SK-MEL-5 (cell line): ENCODE measurements at regions not wholly inside any gene's neighbourhood (a gene's known extent, or its start where the extent isn't known, plus 50 kb on each side); places are given as distances from the start of the nearest gene placed in this dataset.
"Not testable (repeated sequence)": the region's sequence is repeated elsewhere in the genome, so short reads cannot be mapped to it uniquely, and the experiment has no call there.

Source experiments
- DNase-seq: peaks from one replicate; pipeline ENCODE4 v3.0.0-alpha.2; 2016; ENCODE audit warnings: low read depth, low spot score
- in situ Hi-C: cut with HindIII; loops from 2 replicates; pipeline ENCODE4 v1.10.0; 2016; ENCODE audit warnings: low sequenced_read_pairs, high pct_unique_total_duplicates, low pct_unique_long_range_greater_than_20kb

DNA sequence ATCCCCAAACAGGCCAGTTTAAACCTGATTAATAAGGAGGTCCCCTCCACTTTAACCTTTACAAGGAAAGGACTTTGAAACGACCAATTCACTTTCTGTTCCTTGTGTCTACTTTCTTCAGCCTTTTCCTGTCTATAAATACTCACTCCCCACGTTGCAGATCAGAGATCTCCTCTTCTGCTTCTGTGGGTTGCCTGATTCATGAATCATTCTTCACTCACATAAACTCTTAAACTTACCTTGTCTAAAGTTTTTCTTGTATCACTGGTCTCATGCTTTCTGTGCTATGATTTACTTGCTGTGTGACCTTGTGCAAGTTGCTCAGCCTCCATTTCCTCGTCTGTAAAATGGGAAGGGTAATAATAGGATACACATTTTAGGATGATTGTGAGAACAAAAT is 236.1 kb downstream of the QDPR start:
- in situ Hi-C loops: no loop called here
- DNase-seq: no peak

DNA sequence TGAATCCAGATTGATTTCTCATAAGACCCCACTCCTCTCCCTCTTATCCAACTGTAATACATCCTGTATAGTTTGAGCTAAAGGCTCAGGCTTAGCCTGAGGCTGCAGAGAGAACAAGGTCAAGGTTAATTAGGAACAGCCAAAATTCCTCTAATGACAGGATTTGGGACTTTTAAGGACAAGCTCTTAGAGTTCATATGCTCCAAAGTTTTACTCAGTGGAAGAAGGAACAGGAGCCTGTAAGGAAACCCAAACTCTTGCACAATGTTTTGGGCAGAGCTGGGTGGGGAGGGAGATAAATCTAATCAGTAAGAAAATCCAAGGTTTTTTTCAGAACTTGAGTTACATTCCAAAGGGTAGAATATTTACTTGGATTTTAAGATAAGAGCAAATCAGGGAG is 238.8 kb downstream of the QDPR start:
- in situ Hi-C loops: no loop called here
- DNase-seq: no peak

DNA sequence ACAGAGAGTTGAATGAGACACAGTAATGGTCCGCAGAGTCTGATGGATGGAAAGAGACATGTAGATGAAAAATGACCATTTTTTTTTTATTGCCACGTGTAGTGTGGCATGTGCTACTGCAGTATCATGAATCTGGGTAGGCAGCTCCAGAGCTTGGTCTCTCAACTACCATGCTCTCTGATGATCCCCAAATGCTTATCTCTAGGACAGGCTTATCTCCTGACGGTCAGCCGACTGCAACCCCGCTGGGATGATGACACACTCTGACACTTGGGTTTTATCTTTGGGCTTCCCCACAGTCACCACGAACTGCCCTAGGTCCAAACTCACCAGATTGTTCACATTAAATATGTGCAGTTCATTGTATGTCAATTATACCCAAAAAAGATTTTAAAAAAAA is 239.7 kb downstream of the QDPR start:
- in situ Hi-C loops: no loop called here
- DNase-seq: no peak

DNA sequence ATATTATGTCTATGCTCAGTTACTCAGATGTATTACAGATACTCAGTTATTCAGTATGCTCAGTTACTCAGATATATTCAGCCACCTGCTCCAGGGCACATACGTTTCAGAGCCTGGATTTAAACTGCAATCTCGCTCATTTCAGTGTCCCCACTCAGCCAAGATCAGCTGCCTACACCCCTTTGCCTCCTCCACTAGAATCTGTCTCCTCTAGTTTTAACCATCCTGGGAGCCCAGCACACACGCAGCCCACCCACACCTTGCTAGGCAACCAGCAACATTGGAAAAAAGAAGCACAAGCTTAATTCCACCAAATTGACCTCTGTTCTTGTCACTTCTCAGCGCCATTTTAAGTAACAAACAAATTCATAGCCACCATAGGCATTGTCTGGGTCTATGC is 246.2 kb downstream of the QDPR start:
- DNase-seq: no peak
- in situ Hi-C loops: no loop called here

DNA sequence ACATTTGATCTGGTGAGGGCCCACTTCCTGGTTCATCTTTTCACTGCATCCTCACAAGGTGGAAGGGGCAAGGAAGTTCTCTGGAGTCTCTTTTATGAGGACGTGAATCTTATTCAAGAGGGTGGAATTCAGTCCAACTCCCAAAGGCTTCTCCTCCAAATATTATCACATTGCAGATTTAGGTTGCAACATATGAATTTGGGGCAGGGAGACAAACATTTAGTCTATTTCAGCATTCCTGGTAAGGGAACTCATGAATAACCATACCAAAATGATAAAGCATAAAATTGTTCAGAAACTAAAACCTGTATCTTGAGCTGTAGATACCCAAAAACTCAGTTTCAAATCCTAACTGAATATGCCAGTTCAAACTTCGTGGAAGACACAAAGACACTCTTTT is 246.8 kb downstream of the QDPR start:
- in situ Hi-C loops: no loop called here
- no peak for DNase-seq

DNA sequence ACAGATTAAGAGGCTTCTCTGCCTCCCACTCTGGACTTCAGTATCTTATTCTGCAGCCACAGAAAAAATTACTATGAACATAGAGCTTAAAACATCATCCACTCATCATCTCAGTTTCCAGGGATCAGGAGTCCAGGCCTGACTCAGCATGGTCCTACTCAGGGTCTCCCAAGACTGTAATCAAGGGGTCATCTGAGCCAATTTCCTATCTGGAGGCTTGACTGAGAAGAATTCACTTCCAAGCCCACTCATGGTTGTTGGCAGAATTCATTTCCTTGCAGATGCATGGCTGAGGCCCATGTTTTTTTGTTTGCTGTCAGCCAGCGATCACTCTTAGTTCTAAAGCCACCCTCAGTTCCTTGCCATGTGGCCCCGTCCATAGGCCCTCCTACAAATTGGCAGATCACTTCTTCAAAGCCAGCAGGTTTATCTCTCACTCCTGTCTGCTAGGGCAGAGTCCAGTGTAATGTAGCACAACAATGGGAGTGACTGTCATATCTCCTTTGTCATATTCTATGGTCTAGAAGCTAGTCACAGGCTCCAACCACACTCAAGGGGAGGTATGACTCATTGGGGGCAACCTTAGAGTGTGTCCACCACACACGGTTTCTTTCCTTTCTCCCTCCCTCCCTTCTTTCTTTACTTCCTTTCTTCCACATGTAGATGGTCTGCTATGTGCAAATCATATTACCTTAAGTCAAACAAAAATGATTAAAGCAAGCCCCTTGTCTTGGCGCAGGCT is 251.6 kb downstream of the QDPR start:
- DNase-seq: no peak
- in situ Hi-C loops: no loop called here

DNA sequence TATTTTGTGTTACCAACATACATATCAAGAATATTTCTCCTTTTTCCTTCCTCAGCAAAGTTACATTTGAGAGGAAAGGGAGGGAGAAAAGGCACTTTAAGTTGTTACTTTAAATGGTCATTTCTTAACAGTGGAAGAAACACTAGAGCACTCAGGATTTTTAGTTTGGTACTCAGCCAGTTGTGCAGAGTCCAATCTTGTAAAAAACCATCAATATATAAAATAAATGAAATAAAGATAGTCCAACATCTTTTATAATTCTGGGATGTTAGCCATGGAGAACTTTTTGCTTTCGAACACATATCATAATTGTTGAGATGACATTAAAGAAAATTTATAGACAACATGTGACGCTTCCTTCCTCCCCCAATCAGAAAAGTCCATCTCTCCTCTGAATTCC is 253.8 kb downstream of the QDPR start:
- in situ Hi-C loops: no loop called here
- no peak for DNase-seq

DNA sequence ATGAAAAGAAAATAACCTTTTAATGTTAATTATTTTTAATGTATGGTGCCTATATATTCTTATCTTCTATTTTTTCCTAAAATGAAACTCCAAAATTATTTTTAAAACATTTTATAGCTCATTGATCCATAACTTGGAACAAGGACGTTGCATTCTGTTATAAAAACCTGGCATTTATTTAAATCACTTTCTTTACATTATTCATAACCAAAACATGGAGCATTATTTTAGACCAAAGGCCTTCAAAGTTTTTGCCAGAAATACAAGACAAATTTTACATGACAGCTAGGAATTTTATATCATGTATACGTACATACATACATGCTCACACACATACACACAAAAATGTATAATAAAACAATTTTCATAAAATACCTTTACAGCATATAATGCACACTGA is 259.8 kb downstream of the QDPR start:
- DNase-seq: no peak
- in situ Hi-C loops: no loop called here

DNA sequence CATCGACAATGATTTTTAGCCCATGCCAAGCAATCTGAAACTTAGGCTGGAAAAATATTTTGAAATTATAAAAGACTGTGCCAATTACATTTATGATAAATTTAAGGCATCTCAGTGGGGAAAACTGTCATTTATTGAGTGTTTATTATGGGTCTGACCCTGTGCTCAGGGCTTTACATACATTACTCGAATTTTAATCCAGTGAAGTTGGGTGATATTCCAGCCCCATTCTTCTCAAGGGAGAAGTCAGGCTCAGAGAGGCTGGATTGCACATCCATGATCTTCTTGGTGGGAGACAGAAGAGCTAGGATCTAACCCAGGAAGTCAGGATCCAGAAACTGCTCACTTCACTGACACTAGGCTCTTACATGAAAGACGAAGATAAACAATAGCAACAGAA is 260.8 kb downstream of the QDPR start:
- DNase-seq: no peak

DNA sequence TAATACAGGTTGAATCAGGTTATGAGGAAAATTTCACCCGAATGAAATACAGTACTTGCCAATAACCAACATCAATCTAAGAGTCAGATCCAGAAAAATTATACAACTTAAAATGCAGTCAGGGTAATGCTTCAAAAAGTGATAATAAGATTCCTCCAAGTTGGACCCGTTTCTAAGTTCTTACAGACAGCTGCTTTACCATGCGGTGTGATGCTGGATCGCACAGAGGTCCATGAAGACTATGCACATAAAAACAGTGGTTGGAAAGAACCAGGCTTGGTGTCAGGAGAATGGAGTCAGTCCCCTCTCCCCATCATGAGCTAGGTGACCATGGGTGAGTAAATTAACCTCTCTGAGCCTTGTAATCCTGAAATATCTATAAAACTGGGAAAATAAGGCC is 261.3 kb downstream of the QDPR start:
- in situ Hi-C loops: no loop called here
- no peak for DNase-seq

More for the DNA sequence above, 260.8 kb downstream of the QDPR start:
- in situ Hi-C loops: no loop called here

DNA sequence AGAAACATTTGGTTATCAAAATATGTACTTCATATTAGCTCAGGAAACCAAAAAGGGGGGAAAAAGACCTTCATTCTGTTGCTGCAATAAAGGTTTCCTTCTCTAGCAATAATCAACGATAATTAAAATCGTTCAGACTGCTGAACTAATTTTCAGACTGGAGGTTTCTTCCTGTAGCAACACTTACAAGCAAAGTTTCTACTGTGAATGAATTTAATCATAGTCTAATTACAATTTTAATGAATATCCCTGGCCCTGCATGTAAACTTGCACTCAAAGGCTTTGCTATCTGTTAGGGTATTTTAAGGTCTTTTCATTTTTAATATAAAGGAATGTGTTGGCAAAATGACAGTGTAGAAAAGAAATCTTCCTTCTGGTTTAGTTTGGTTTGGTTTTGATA is 265.2 kb downstream of the QDPR start:
- DNase-seq: no peak
- in situ Hi-C loops: no loop called here

DNA sequence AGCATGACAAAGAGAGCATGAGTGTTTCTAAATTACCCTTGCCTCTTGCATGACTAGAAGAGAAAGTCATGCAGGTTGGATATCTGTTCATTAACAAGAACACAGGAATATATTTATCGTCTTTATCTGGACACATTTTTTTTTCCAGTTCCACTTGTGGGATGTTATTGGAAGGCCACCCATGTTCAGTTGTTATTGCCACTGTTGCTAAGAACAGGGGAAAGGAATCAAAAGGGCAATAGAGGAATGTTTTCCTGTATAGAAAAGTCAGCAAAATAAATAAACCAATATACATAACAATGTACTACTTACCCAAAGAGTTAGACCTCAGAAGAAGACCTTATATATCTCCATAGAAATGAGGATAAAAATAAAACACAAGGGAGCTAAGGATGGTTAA is 270.1 kb downstream of the QDPR start:
- in situ Hi-C loops: no loop called here
- DNase-seq: no peak

DNA sequence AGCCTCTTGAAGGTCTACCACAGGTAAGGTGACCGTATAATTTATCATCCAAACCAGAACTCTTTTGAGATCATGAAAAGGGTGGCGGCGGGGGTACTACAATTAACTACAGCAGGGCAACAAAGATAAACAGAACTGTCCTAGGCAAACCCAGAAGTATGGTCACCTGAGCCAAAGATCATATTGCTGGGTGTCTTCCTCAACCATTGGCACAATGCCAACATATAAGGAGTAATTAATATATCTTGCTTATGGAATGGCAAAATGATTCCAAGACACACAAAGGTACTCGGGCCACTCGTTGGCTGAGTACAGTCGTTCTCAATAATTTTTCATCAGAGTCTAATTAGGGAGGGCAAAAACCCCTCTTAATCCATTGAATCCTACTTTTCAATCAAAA is 273.3 kb downstream of the QDPR start:
- in situ Hi-C loops: no loop called here
- DNase-seq: no peak

DNA sequence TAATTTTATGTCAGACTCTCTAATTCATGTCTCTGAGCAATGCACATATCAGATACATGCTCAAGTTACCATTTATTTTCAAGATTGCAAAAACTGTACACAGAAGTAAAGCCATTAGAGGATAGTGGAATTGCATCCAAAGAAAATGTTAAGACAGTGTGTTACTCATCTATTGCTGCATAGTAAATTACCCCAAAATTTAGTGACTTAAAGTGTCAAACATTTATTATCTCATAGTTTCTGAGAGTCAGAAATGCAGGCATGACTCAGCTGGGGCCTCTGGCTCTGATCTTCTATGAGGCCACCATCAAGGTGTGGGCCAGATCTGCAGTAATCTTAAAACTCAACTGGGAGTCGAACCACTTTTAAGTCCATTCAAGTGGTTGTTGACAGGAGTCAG is 275.2 kb downstream of the QDPR start:
- in situ Hi-C loops: no loop called here
- no peak for DNase-seq

DNA sequence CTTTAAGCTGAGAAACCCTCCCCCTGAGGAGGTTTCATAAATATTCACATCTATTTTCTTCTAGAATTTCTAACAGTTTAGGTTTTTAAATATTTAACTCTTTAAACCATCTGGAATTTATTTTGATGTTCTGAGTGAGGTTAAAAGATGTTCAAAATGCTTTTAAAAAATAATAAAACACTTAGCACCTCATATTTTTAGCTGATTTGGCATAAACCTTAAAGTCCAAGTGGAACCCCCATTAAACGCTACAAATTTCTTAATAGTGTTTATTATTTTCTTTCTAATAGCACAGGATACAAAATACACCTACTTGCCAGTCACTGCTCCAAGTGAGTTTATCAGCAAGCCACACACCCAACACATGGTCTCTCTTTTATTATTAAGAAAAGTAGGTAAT is 277.2 kb downstream of the QDPR start:
- in situ Hi-C loops: no loop called here
- DNase-seq: no peak

DNA sequence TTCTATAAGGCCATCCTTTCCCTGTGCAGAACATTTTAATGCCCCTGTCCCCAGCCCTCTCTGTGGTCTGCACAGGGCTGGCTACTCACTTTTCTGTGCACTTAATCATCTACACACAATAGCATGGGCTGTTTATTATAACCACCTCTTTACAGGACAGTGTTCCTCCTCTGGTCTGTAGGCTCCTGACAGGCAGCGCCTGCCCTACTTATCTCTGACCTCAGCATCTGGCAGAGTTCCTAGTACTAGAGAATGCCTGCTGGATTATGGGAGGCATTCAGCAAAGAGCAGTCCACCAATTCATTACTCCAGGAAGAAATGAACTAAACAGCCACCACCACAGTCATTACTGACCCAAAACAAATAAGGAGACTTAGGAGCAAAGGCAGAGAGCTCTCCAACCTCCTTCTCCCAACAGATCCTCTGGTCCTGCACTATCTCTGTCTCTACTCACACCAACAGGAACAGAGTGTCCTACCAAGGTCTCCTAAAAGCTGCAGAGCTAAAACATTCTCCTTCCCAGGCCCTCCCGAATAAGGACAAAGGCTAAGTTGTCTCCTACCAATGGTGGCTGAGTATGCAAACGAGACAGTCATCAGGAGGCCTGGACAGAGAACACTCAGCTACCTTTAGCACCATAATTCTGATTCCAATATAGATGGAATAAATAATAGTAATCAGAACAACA is 279.2 kb downstream of the QDPR start:
- DNase-seq: no peak
- in situ Hi-C loops: no loop called here

DNA sequence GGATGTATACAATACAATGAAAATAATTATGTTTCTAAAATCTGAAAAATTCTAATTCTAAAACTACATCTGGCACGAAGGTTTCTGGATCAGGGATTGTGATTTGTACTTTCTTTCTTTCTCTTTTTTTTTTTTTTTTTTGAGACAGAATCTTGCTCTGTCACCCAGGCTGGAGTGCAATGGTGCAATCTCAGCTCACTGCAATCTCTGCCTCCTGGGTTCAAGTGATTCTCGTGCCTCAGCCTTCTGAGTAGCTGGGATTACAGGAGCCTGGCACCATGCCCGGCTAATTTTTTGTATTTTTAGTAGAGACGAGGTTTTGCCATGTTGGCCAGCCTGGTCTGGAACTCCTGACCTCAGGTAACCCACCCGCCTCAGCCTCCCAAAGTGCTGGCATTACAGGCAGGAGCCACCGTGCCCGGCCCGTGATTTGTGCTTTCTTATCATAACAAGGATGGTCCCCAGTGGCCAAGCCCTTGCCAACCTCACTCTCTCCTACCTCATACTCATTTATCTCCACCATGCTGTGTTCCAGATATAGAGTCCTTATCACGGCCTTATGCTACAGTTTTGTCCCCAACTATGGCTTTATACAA is 279.9 kb downstream of the QDPR start:
- not testable (repeated sequence) for DNase-seq

DNA sequence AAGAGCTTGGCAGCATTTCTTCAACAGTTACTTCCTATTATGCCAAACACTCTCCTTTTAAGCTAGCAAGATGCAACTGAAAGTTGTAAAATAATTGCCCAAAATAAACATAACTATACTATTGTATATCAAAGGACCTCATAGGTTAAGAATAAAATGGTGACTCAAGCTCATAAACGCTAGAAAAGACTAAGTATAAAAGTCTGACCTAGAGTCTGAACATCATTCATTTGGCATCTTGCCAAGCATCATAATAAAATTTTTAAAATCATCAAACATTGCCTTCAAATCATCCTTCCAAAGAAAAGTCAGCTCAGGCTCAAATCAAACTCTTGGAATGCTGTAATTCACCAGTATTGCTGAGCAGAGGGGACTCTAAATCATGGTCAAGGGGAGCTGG is 281.2 kb downstream of the QDPR start:
- no peak for DNase-seq
- in situ Hi-C loops: no loop called here

More for the DNA sequence above, 279.9 kb downstream of the QDPR start:
- in situ Hi-C loops: not testable (repeated sequence)

DNA sequence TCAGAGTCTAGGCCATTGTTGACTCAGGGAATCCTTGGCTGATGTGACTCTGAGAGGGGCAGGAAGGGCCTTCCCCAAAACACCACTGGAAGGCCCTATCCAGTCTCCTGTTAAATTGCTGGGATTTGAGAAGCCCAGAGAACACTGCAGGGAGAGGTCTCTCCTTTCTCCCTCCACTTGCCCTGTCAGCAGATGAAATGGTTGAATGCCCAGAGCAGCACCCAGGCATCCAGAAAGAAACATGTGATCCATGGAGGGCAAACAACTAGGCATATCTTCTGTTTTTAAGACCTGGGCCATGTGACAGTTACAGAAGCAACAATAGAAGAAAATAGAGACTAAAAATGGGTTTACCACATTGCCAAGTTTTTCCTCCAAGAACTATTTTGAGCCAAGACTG is 291.1 kb downstream of the QDPR start:
- in situ Hi-C loops: no loop called here
- DNase-seq: no peak
